Erythroblast (primary cell): ENCODE measurements at regions not wholly inside any gene's neighbourhood (a gene's known extent, or its start where the extent isn't known, plus 50 kb on each side); places are given as distances from the start of the nearest gene placed in this dataset.

Experiments
- GATA1 ChIP-seq: IDR thresholded peaks from 2 replicates; pipeline ENCODE4 v1.6.1; 2011; ENCODE audit warnings: low read depth, mild to moderate bottlenecking, control low read depth, low read length, moderate library complexity
- POLR2A ChIP-seq: IDR thresholded peaks from 2 replicates; pipeline ENCODE4 v1.6.1; 2011; ENCODE audit warnings: mild to moderate bottlenecking, low read length

- no peak for TF ChIP-seq POLR2A
- no peak for TF ChIP-seq GATA1
These were observed 396.1 kb upstream of the CCNG1 start for GRCh38 chr5:163041254-163041653.
